Breast epithelium (tissue), 4 donors: ENCODE measurements at regions not wholly inside any gene's neighbourhood (a gene's known extent, or its start where the extent isn't known, plus 50 kb on each side); places are given as distances from the start of the nearest gene placed in this dataset.

Experiments
- DNase-seq, 2 donors: peaks; one replicate each; pipeline ENCODE4 v3.0.0-alpha.2; 2019; ENCODE audit warnings: low spot score in 2 of 2
- H3K27ac ChIP-seq, 2 donors: fragments of 200-600 bp; sonication (generic) in 1 of 2; one replicate each; pipeline ENCODE4 v1.5.1; 2016 to 2019; ENCODE audit warnings: mild to moderate bottlenecking in 1 of 2
- H3K27me3 ChIP-seq, 2 donors: fragments of 200-600 bp; sonication (generic) in 1 of 2; one replicate each; pipeline versions ENCODE4 v1.5.1 to v1.6.0; 2017 to 2019; ENCODE audit warnings: control low read depth in 1 of 2, mild to moderate bottlenecking in 1 of 2
- H3K36me3 ChIP-seq: fragments of 200-600 bp; one replicate; pipeline ENCODE4 v1.5.1; 2019
- H3K4me1 ChIP-seq, 2 donors: fragments of 200-600 bp; sonication (generic); one replicate each; pipeline ENCODE4 v1.5.1; 2016 to 2019; ENCODE audit warnings: control low read depth in 1 of 2
- H3K4me3 ChIP-seq, 3 donors: fragments of 200-600 bp; sonication (generic); 1 replicate in 2 of 3; 2 replicates in 1 of 3; pipeline ENCODE4 v1.5.1; 2016 to 2019; ENCODE audit warnings: mild to moderate bottlenecking in 3 of 3, moderate library complexity in 2 of 3
- H3K9me3 ChIP-seq, 2 donors: fragments of 200-600 bp; sonication (generic) in 1 of 2; one replicate each; pipeline ENCODE4 v1.5.1; 2016 to 2019; ENCODE audit warnings: control low read depth in 1 of 2
- CTCF ChIP-seq, 3 donors: fragments of 450-650 bp; IDR thresholded peaks; one replicate each; pipeline ENCODE4 v1.5.1; 2016 to 2017; ENCODE audit warnings: antibody characterized with exemption in 3 of 3, mild to moderate bottlenecking in 3 of 3, moderate library complexity in 3 of 3
- POLR2A ChIP-seq: fragments of 450-650 bp; IDR thresholded peaks from one replicate; pipeline ENCODE4 v1.6.1; 2016; ENCODE audit warnings: antibody characterized with exemption, mild to moderate bottlenecking, moderate library complexity
- POLR2AphosphoS5 ChIP-seq, 3 donors: sonication (generic); formaldehyde crosslinking; IDR thresholded peaks; one replicate each; pipeline ENCODE4 v1.6.1; 2017; ENCODE audit warnings: antibody characterized with exemption in 3 of 3
- intact Hi-C: fragments of 100-400 bp; cut with DNase I; formaldehyde crosslinking; loops from one replicate; pipeline ENCODE4 v1.15.1; 2023; ENCODE audit warnings: low total_unique reads

GRCh38 chr11:69355959-69356702, 62.2 kb downstream of the MYEOV start:
- intact Hi-C loops: no loop called here
- Histone ChIP-seq H3K27me3 (peaks cover 0 to 6% of the 10 kb centered on the region in 2 donors), H3K4me1 (no peaks in the 10 kb centered on the region), H3K27ac (no peak overlapping the region), H3K9me3 (peaks cover 5 to 11% of the 10 kb centered on the region in 2 donors), H3K4me3 (no peak overlapping the region), H3K36me3 (no peaks in the 10 kb centered on the region)
- TF ChIP-seq CTCF (IDR thresholded peaks at IDR 0.05) (no peak), POLR2AphosphoS5 (IDR thresholded peaks at IDR 0.05) (no peak), POLR2A (no peak)
- no peak for DNase-seq

- Histone ChIP-seq H3K36me3 (no peaks in the 10 kb centered on the region), H3K4me1 (no peaks in the 10 kb centered on the region), H3K4me3 (no peak overlapping the region), H3K9me3 (peaks cover 5 to 11% of the 10 kb centered on the region in 2 donors), H3K27me3 (peaks cover 0 to 6% of the 10 kb centered on the region in 2 donors), H3K27ac (no peak overlapping the region)
- no peak for DNase-seq
- TF ChIP-seq CTCF (IDR thresholded peaks at IDR 0.05): no peak
- TF ChIP-seq POLR2AphosphoS5 (IDR thresholded peaks at IDR 0.05): no peak
- TF ChIP-seq POLR2A: no peak
- intact Hi-C loops: no loop called here
Observed at GRCh38 chr11:69356703-69357457, 62.9 kb downstream of the MYEOV start.

GRCh38 chr11:69357458-69358397, 63.8 kb downstream of the MYEOV start:
- peak in 1 of 2 donors; percentile 45 for DNase-seq
- Histone ChIP-seq H3K9me3 (peaks cover 5 to 11% of the 10 kb centered on the region in 2 donors), H3K27me3 (peaks cover 0 to 6% of the 10 kb centered on the region in 2 donors), H3K27ac (no peak overlapping the region), H3K4me1 (no peaks in the 10 kb centered on the region), H3K4me3 (no peak overlapping the region), H3K36me3 (no peaks in the 10 kb centered on the region)
- intact Hi-C loops: no loop called here
- TF ChIP-seq POLR2A (no peak), POLR2AphosphoS5 (IDR thresholded peaks at IDR 0.05) (no peak), CTCF (IDR thresholded peaks at IDR 0.05) (no peak)

- peak in 1 of 2 donors; percentile 39 for DNase-seq
- Histone ChIP-seq H3K27ac (no peak overlapping the region), H3K9me3 (peaks cover 5 to 11% of the 10 kb centered on the region in 2 donors), H3K36me3 (no peaks in the 10 kb centered on the region), H3K4me3 (no peak overlapping the region), H3K4me1 (no peaks in the 10 kb centered on the region), H3K27me3 (peaks cover 0 to 6% of the 10 kb centered on the region in 2 donors)
- intact Hi-C loops: no loop called here
- TF ChIP-seq POLR2A: no peak
Observed at GRCh38 chr11:69358398-69359020, 64.6 kb downstream of the MYEOV start.
